GM21367 (cell line): ENCODE measurements at regions not wholly inside any gene's neighbourhood (a gene's known extent, or its start where the extent isn't known, plus 50 kb on each side); places are given as distances from the start of the nearest gene placed in this dataset.

Experiments used
- ATAC-seq: cut with Tn5 transposase; IDR thresholded peaks from one replicate; pipeline ENCODE4 v1.9.1; 2021; ENCODE audit not compliant: unreplicated experiment

DNA sequence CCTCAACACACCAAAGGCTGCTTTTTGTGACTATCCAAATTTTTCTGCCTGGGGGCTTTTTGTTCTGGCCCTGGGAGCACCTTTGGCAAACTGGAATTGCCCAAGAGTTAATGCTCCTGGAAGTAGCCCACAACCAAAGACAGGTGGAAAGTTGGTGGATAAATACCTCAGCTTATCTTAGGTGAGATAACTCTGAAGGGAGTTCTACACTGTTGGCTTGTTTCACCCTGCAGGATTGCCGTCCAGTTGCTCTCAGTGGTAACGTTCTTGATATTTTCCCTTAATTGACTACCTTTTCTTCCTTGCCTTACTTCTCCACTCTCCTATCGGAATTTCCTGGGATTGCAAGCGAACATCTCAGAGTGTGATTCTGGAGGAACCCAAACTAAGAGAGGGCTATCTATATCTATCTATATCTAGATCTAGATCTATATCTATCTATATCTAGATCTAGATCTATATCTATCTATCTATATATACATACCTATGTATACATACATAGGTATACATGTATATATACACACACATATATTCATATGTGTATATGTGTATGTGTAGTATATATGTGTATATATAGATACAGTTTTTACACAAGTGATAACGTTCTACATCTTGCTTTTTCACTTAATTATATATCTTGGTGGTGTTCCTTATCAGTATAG is 82.6 kb upstream of the DHX15 start:
- no peak for ATAC-seq

DNA sequence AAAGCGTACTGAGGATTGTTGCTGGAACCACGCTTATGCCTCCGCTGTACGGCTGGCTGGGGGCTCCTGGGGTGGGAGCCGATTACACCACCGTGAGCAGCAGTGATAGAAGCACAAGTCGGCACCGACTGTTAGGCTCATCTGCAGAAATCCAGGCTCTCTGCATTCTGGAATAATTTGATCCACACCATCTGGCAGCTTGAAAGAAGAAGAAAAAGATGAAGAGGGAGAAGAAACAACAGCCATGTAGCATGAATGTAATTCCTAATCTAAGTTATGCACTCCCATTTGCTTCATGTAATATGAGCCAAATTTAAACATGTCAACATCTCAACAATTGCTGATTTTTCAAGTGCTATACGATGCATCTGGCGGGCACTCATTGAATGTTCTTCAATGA is 84.6 kb upstream of the DHX15 start:
- no peak for ATAC-seq

DNA sequence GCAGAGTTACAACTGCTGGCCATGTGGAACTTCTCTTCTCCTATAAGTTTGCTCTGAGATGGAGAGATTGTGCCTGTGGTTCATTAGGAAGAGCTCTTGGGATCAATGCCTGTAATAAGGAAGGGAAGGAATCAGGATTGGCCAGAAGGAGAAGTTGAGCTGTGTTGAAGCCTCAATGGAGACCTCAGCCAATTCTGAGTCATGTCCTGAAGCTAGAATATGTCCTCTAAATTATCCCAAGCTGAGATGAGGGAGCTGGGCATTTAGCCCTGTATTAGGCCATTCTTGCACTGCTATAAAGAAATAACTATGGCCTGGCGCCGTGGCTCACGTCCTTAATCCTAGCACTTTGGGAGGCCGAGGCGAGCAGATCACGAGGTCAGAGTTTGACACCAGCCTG is 85.4 kb upstream of the DHX15 start:
- no peak for ATAC-seq

DNA sequence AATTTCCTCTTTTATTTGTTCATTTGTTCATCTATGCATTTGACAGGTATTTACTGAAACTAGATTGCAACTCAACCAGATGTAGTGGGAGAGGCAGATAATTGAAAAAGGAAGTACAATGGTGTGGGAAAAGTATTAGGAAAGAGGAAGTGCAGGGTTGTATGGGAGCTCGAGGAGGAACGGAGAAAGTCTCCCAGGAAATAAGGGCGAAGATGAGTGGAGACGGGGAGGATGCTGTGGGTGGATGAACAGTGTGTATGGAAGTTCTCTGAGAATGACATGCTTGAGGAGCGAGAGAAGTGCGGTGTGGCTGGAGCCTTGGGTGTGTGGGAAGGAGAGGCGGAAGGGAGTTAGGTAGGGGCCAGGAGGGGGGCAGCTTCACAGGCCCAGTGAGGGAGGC is 87.5 kb upstream of the DHX15 start:
- ATAC-seq, result no peak

DNA sequence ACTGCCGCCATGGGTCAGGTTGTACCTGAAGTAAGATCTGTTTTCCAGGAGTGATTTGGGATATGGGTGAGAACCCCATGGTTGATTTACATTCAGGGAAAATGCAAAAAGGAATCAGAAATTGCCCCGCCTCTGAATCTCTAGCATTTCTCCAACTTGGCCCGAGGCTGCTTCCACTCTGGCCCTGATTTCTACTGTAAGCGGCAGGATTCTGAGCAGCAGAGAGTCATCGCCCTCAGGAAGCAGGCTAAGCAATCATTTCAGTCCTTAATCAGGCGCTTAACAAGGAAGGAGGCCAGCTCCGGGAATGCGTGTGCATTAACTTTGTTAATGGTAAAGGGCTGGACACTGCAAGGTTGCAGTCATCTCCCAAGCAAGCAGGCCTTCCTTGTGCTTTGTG is 88.5 kb upstream of the DHX15 start:
- no peak for ATAC-seq

DNA sequence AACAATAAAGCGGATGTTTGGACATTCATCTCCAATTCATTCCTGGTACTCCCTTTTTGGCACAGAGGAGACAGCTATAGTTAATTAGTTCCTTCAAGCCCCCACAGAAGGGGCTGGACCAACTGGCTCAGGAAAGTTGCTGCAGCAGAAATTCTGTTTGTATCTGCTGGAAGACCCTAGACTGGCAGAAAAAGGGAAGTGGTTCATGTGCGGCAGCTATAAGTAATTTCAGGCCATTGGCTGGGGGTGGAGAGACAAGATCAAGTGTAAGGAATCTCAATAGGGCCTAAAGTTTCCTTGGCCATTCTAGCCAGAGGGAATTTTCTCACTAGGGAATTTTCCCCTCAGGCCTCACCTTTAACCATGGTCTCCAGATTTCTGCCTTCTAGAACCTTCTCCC is 89.9 kb upstream of the DHX15 start:
- no peak for ATAC-seq

DNA sequence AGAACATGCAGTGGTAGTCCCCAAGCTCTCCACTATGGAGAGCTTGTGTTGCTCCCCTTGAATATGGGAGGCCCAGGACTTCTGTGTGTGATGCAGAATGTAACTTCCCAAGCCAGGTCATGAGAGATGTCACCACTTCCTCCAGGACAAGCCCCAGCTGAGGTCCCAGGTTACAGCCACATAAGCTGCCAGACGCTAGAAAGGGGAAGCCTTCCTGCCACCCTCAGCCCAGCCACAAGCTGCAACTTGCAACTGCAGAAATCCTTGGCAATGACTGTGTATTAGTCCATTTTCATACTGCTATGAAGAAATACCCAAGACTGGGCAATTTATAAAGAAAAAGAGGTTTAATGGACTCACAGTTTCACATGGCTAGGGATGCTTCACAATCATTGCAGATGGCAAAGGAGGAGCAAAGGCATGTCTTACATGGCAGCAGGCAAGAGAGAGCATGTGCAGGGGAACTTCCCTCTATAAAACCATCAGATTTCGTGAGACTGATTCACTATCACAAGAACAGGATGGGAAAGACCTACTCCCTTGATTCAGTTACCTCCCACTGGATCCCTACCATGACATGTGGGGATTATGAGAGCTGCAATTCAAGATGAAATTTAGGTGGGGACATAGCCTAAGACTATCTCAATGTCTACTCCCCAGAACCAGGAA is 91.5 kb upstream of the DHX15 start:
- no peak for ATAC-seq

DNA sequence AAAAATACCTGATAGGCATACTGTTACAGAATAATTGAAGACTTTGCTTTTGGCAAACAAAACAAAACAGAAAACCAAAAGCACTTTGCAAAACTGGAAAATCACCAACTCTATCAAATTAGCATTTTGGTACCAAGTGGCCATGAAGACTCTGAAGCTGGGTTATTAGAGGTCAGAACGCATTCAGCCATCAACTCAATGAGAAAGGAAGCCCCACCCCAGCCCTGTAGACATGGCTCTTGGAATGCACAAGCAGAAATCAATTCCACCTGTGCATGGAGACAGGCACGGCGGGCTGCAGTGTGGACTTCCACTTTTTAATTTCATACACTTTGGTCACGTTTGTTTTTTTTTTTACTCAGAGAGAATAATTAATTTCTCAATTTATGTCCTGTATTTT is 93.6 kb upstream of the DHX15 start:
- ATAC-seq, result no peak

DNA sequence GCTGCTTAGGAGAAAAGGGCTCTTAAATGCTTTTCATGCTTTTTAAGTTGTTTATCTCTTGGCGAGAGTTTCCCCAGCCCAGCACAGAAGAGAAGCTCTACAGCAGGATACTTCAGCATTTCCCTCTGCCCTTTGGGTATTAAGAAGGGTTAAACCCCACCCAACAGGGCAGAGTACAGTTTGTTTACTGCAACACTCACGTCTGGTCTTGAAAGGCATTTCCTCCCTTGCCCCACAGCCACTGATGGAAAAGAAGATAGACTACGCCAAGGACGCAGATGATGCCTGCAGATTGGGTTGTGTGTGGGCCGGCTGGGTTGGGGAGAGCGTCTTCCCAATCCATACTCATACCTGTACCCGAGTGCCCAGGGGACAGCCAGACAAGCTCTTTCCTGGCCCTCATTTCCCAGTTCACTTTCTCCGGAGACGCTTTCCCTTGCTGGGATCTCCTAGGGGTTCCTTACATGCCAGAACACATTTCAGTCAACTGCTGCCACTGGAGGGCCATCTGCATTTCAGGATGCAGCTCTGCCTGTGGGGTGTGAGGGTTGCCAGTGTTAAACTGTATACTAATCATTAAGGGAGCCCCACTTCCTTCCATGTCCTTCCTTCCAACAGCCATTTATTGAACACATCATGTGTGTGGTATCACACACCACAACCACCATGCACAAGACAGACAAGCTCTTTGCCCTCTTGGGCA is 96.5 kb upstream of the DHX15 start:
- no peak for ATAC-seq

DNA sequence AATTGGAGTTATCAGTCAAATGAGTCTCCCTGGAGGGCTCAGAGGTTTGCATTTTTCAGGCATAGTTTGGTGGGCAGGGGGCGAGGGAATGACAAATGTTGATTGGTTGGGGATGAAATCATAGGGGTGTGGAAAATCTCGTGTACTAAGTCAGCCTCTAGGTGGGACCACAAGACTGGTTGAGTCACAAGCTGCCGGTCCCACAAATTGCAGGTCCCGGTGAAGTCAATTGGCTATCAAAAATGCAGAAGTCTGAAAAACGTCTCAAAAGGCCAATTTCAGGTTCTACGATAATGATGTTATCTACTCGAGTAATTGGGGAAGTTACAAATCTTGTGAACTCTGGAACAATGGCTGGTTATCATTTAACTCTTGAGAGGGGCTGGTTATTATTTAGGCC is 98.8 kb upstream of the DHX15 start:
- no peak for ATAC-seq

DNA sequence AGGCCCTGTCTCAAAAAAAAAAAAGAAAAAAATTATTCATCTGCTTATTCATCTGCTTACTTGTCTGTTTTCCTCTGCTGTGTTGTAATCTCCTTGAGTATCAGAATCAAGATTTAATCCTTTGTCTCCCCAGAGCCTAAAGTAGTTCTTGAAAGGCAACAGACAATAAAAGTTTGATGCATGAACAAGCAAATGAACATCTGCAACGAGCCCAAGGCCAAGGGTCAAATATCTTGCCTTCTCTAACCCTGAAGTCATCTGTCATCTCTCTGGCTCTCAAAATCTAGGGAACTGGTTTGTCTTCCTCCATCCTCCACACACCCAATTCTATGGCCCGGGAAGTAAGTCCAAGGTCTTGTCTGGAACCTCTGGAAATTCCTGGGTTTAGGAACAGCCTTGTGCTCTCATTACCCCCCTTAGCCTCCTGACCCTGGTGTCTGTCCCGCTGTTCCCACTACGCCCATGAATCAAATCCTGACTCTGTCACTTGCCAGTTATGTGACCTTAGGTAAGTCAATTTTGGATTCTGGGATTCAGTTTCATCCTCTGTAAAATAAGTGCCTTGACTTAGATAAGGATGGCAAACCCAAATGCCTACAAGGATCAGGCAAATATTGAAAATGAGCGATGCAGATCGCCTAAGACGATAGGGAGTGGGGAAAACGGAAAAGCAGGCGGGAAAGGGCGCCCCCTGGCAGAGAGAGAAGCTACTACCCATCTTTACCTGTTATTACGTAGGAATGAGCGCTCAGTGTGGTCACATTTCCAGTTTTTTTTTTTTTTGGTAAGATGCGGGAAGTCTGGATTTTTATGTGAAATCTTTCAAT is 102.7 kb upstream of the DHX15 start:
- no peak for ATAC-seq

DNA sequence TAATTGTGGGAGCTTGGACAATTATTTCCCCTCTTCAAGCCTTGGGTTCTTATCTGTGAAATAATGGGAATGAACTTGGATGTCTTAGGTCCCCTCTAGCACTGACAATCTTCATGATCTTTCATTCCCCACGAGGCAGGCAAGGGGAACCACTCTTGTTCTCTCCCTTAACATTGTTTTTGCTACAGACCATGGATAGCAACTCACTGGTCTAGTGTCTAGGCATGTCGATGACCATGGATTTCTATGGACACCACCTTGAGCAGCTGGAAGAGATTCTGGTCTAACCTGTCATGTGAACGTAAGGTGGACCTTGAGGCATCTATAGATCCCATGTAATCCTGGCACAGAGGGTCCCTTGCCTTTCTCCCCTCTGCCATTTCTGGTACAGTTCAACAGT is 104.1 kb upstream of the DHX15 start:
- ATAC-seq, result no peak

DNA sequence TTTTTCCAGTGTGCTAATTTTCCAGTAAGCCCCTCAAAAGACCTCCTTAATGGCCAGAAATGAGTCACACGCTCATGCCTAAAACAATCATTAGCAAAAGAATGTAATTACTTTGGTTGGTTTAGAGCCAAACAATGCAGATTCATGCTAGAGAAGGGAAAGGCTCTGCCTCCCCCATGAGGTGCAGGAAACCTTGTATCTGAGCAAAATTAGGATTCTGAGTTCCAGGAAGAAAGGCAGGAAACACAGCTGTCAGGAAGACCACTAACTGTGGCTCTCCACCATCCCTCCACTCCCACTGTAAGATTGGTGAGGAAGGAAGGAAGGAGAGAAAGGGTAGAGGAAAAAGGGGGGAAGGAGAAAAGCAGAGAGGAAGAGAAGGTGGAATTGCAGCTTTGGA is 104.9 kb upstream of the DHX15 start:
- no peak for ATAC-seq

DNA sequence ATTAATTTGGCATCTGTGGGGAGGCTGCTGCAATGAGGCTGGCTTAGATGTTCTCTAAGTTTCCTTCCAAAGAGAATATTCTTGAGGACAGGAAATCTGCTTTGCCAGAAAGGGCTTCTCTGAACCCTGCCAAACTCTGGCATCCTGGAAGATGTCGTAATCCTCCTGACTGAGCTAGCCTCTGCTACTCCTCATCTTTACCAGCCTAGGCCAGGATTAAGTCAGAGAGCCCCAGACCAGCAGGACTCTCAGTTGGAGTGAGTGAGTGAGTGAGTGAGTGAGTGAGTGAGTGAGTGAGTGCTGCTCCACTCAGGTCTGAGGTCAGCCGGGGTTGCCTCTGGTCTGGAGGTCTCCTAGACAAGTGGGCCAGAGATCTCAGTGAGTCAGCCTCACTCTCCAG is 104.9 kb upstream of the SOD3 start:
- ATAC-seq, result no peak

DNA sequence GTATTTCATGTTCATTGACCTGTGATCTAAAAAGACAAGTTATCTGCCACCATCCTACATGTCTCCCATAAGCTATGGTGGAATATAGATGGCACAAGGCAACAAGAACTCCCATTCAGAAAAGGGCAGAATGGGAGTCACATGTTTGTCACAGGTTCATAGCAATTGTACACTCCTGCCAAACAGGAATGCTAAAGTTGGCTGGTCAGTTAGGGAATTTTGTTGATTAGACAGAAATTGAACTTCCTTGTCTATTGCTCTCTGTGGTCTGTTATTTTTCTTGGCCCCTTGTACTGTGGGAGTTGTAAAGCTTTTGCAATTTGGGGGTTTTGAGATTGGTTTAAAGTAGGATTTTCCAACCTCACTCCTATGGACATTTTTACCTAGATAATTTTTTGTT is 101.7 kb upstream of the SOD3 start:
- no peak for ATAC-seq

DNA sequence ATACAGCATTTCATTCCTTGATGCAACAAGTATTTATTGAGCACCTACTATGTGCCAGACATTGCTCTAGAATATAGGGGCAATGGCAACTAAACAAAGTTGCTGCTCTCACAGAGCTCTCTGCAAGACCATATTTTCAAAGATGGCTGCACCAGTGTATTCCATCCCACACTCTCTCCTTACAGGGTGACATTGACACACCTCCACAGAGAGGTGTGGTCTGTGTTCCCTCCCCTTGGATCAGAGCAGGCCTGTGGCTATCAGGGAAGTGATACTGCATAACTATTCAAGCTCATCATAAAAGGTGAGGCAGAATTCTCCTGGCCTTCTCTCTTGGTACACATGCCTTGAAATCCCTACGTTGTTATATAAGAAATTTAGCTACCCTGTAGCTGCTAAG is 95.3 kb upstream of the SOD3 start:
- ATAC-seq, result no peak

DNA sequence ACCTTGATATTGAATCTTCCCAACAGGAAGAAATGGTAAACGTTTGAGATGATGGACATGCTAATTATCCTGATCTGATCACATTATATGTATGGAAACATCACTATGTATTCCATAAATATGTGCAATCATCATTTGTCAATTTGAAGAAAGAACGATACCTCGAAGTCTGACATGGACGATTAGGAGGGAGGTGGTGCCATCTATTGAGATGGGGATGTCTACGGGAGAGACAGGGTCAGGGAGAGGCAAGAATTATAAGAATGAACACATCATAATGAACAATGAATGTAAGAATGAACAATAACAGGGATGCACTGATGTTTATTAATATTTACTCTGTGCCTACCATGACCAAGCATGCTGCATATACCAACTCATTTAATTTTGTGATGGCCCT is 93.7 kb upstream of the SOD3 start:
- no peak for ATAC-seq

DNA sequence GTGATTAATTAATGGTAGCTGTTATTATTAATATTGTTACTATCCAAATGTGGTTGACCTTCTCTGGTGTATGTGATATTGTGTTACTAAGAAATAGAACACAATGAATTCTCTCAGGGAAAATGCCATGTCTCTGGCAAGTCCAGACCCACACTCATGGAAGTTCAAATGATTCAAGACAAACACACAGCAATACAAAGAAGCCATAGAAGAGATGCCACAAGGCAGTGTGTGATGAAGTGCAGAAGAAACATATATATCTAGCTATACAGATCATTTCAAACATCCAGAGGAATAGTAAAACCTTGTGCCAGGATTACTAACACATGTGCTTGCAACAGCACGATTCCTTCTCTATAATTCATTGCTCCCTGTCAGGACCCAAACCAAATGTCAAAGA is 93.1 kb upstream of the SOD3 start:
- no peak for ATAC-seq

DNA sequence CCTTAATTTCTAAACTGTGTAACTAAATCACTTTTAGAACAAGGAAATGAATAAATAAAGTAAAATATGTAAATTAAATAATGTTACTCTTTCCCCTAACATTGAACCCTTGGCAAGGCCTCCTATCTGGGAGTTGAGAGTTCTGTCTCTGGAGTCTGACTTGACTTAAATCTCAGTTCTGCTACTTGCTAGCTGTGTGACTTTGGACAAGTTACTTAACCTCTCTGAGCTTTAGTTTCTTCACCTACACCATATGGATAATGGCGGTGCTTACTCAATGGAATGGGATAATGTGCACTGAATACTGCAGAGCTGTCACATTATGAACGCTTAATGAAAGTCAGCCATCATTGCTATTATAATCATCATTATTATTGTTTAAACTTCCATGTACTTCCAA is 92.1 kb upstream of the SOD3 start:
- no peak for ATAC-seq

DNA sequence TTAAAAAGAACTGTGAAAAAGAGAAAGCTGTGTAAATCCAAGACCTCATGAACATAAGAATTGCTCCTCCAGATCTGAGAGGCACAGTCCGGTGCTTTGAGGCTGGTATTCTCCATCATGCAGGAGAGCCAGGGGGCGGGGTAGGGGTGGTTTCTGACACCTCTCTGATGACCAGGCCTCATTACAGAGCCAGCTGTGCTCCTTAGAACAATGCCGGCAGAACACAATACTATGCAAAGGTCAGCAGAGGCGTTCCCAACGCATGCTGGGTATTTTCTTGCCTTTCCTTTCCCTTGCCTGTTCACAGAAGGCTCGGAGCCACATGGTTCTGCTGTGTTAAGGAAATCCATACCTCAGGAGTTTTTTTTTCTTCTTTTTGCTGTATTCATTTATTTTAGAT is 91.2 kb upstream of the SOD3 start:
- no peak for ATAC-seq

DNA sequence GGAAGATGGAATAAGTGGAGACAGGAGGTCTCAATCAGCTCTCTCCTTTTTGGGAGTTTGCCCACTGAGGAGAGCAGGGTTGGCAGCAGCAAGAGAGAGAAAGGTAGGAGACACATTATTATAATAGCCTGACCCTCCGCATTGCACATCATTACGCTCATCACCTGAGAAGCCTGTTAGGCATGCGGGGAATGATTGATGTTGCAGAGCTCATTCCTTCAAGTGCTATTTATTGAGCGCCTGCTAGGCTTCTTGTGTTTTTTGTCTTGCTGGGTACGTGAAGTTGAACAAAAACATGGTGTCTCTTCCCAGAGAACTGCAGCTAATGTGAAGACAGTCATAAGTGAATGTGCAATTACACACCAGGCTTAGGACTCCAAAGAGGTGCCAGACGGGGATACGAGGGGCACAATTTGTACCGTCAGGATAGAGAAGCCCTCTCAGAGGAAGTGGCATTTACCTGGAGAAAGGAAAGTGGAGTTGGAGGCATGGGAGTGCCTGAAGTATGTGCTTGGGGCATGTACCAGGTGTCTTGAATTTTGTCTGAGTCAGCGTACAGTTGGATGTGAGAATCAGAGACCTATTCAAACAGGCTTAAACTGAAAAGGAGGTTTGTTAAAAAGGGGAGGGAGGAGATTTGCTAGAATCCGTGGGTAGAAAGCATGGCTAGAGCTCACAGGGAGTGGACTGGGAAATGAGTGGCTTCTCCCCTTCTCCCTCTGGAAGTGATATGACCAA is 90.2 kb upstream of the SOD3 start:
- no peak for ATAC-seq
